Vagina (tissue), 2 donors: ENCODE measurements at regions not wholly inside any gene's neighbourhood (a gene's known extent, or its start where the extent isn't known, plus 50 kb on each side); places are given as distances from the start of the nearest gene placed in this dataset.

ENCODE experiments used
- DNase-seq, 2 donors: peaks; one replicate each; pipeline ENCODE4 v3.0.0-alpha.2; 2017; ENCODE audit errors: extremely low spot score in 2 of 2
- H3K27ac ChIP-seq: fragments of 200-600 bp; sonication (generic); one replicate; pipeline ENCODE4 v1.5.1; 2019
- H3K27me3 ChIP-seq: fragments of 200-600 bp; sonication (generic); one replicate; pipeline ENCODE4 v1.5.1; 2019
- H3K36me3 ChIP-seq, 2 donors: fragments of 200-600 bp; sonication (generic); one replicate each; pipeline ENCODE4 v1.5.1; 2017 to 2019
- H3K4me1 ChIP-seq: fragments of 200-600 bp; sonication (generic); one replicate; pipeline ENCODE4 v1.5.1; 2019
- H3K4me3 ChIP-seq, 2 donors: fragments of 200-600 bp; sonication (generic); 1 replicate in 1 of 2; 2 replicates in 1 of 2; pipeline ENCODE4 v1.5.1; 2016 to 2019
- H3K9me3 ChIP-seq: fragments of 200-600 bp; sonication (generic); one replicate; pipeline ENCODE4 v1.5.1; 2019
- POLR2A ChIP-seq, 2 donors: fragments of 450-650 bp; IDR thresholded peaks; one replicate each; pipeline ENCODE4 v1.6.1; 2017; ENCODE audit warnings: antibody characterized with exemption in 2 of 2, mild to moderate bottlenecking in 2 of 2, moderate library complexity in 2 of 2
- POLR2AphosphoS5 ChIP-seq, 2 donors: sonication (generic); formaldehyde crosslinking; IDR thresholded peaks; one replicate each; pipeline ENCODE4 v1.9.0; 2017; ENCODE audit warnings: antibody characterized with exemption in 2 of 2, mild to moderate bottlenecking in 2 of 2, low read depth in 1 of 2; ENCODE audit not compliant: insufficient read depth in 1 of 2
- intact Hi-C: fragments of 100-400 bp; cut with DNase I; formaldehyde crosslinking; loops from one replicate; pipeline ENCODE4 v1.15.1; 2023
- TF ChIP-seq, protein P1 (sequence below), 3 experiments: fragments of 450-650 bp in 2 of 3; fragments of 200-600 bp in 1 of 3; sonication (generic) in 1 of 3; IDR thresholded peaks; one replicate each; pipeline ENCODE4 v1.5.1; 2017 to 2019; ENCODE audit warnings: antibody characterized with exemption in 3 of 3, mild to moderate bottlenecking in 2 of 3, moderate library complexity in 2 of 3

- intact Hi-C loops = no loop called here
- Histone ChIP-seq H3K27ac (no peak overlapping the region), H3K27me3 (no peaks in the 10 kb centered on the region), H3K36me3 (no peaks in the 10 kb centered on the region), H3K9me3 (no peaks in the 10 kb centered on the region), H3K4me3 (no peak overlapping the region), H3K4me1 (no peaks in the 10 kb centered on the region)
- TF ChIP-seq, protein P1, sequence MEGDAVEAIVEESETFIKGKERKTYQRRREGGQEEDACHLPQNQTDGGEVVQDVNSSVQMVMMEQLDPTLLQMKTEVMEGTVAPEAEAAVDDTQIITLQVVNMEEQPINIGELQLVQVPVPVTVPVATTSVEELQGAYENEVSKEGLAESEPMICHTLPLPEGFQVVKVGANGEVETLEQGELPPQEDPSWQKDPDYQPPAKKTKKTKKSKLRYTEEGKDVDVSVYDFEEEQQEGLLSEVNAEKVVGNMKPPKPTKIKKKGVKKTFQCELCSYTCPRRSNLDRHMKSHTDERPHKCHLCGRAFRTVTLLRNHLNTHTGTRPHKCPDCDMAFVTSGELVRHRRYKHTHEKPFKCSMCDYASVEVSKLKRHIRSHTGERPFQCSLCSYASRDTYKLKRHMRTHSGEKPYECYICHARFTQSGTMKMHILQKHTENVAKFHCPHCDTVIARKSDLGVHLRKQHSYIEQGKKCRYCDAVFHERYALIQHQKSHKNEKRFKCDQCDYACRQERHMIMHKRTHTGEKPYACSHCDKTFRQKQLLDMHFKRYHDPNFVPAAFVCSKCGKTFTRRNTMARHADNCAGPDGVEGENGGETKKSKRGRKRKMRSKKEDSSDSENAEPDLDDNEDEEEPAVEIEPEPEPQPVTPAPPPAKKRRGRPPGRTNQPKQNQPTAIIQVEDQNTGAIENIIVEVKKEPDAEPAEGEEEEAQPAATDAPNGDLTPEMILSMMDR (IDR thresholded peaks at IDR 0.05) = no peak
- TF ChIP-seq POLR2A (IDR thresholded peaks at IDR 0.05) (no peak), POLR2AphosphoS5 (IDR thresholded peaks at IDR 0.05; ENCODE audit: insufficient read depth in 1 of 2, low read depth in 1 of 2) (no peak)
- DNase-seq = no peak
Observed at GRCh38 chr13:107118506-107118905, 550.6 kb upstream of the ARGLU1 start.

DNA sequence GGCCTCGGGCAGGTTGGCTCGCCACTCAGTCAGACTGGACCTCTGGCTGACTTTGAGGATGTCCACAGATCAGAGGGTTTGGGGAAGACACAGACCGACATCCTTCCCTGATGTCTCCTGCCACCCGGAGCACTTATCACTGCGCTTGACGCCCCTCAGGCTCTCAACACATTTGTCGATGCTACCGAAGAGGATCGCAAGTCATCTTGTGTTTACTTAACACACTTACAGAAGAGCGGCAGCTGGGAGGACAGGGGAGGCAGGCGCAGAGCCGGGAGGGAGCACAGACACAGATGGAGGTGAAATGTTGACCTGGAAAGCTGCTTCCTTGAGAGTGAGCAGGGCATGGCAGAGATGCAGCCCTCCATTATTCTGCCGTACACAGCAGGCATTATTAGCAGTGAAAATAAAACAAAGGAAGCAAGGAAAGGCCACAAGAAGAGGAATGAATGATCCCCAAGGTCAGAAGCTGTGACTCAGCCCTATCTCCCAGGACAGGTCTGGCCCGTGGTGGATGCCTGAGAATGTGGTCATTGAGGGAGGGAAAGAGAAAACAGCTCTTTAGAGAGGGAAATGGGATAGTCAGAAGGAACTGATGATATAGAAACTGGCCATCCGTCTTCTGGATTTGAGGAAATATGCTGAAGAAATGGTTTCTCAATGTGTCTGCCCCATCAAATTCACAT lies 549.5 kb upstream of the ARGLU1 start:
- Histone ChIP-seq H3K4me1 (no peaks in the 10 kb centered on the region), H3K9me3 (no peaks in the 10 kb centered on the region), H3K4me3 (no peak overlapping the region), H3K36me3 (no peaks in the 10 kb centered on the region), H3K27me3 (no peaks in the 10 kb centered on the region), H3K27ac (no peak overlapping the region)
- no peak for TF ChIP-seq POLR2A (IDR thresholded peaks at IDR 0.05)
- TF ChIP-seq, protein P1 (IDR thresholded peaks at IDR 0.05) = no peak
- TF ChIP-seq POLR2AphosphoS5 (IDR thresholded peaks at IDR 0.05; ENCODE audit: insufficient read depth in 1 of 2, low read depth in 1 of 2) = no peak
- intact Hi-C loops = no loop called here
- DNase-seq = no peak

GRCh38 chr13:107113387-107113786 lies 545.5 kb upstream of the ARGLU1 start:
- Histone ChIP-seq H3K4me3 (no peak overlapping the region), H3K4me1 (no peaks in the 10 kb centered on the region), H3K36me3 (no peaks in the 10 kb centered on the region), H3K9me3 (no peaks in the 10 kb centered on the region), H3K27ac (no peak overlapping the region), H3K27me3 (no peaks in the 10 kb centered on the region)
- DNase-seq = no peak
- TF ChIP-seq, protein P1 (IDR thresholded peaks at IDR 0.05) = no peak
- no peak for TF ChIP-seq POLR2AphosphoS5 (IDR thresholded peaks at IDR 0.05; ENCODE audit: insufficient read depth in 1 of 2, low read depth in 1 of 2)
- TF ChIP-seq POLR2A (IDR thresholded peaks at IDR 0.05) = no peak
- intact Hi-C loops = no loop called here

GRCh38 chr13:107111248-107111647 lies 543.3 kb upstream of the ARGLU1 start:
- intact Hi-C loops = no loop called here
- DNase-seq = no peak

GRCh38 chr13:107104631-107105030 lies 536.7 kb upstream of the ARGLU1 start:
- H3K36me3 ChIP-seq = no peaks in the 10 kb centered on the region
- intact Hi-C loops = no loop called here
- H3K27me3 ChIP-seq = no peaks in the 10 kb centered on the region
- H3K4me3 ChIP-seq = no peak overlapping the region
- H3K27ac ChIP-seq = no peak overlapping the region
- no peaks in the 10 kb centered on the region for H3K4me1 ChIP-seq
- no peaks in the 10 kb centered on the region for H3K9me3 ChIP-seq
- TF ChIP-seq, protein P1 (IDR thresholded peaks at IDR 0.05) = no peak
- TF ChIP-seq POLR2A (IDR thresholded peaks at IDR 0.05) = no peak
- TF ChIP-seq POLR2AphosphoS5 (IDR thresholded peaks at IDR 0.05; ENCODE audit: insufficient read depth in 1 of 2, low read depth in 1 of 2) = no peak
- no peak for DNase-seq

More at GRCh38 chr13:107111248-107111647, 543.3 kb upstream of the ARGLU1 start:
- Histone ChIP-seq H3K9me3 (no peaks in the 10 kb centered on the region), H3K36me3 (no peaks in the 10 kb centered on the region), H3K27ac (no peak overlapping the region), H3K4me3 (no peak overlapping the region), H3K27me3 (no peaks in the 10 kb centered on the region), H3K4me1 (no peaks in the 10 kb centered on the region)
- TF ChIP-seq, protein P1 (IDR thresholded peaks at IDR 0.05) = no peak
- TF ChIP-seq POLR2A (IDR thresholded peaks at IDR 0.05) (no peak), POLR2AphosphoS5 (IDR thresholded peaks at IDR 0.05; ENCODE audit: insufficient read depth in 1 of 2, low read depth in 1 of 2) (no peak)
